GM23338 (cell line): ENCODE measurements at regions not wholly inside any gene's neighbourhood (a gene's known extent, or its start where the extent isn't known, plus 50 kb on each side); places are given as distances from the start of the nearest gene placed in this dataset.

Experiments used
- ATAC-seq: fragments of 200-7000 bp; cut with Tn5 transposase; 3 replicates; pipeline ENCODE4 v1.9.1; 2020
- DNase-seq: peaks from one replicate; pipeline ENCODE4 v3.0.0-alpha.2; 2015; ENCODE audit warnings: low spot score
- H2AFZ ChIP-seq: fragments of 200-600 bp; sonication (generic); 2 replicates; pipeline ENCODE4 v1.8.0; 2016; ENCODE audit warnings: antibody characterized with exemption, mild to moderate bottlenecking, moderate library complexity
- H3F3A ChIP-seq: fragments of 200-600 bp; sonication (generic); replicated peaks from 2 replicates; pipeline ENCODE4 v1.8.0; 2017; ENCODE audit warnings: antibody characterized with exemption, mixed run types, low read depth
- H3K27ac ChIP-seq: fragments of 200-600 bp; sonication (generic); 2 replicates; pipeline ENCODE4 v1.6.1; 2016; ENCODE audit warnings: low read depth
- H3K27me3 ChIP-seq: fragments of 200-600 bp; sonication (generic); 2 replicates; pipeline ENCODE4 v1.8.0; 2016; ENCODE audit warnings: mild to moderate bottlenecking, mixed run types, moderate library complexity; ENCODE audit not compliant: insufficient read depth
- H3K36me3 ChIP-seq: fragments of 200-600 bp; sonication (generic); 2 replicates; pipeline ENCODE4 v1.8.0; 2016; ENCODE audit warnings: mild to moderate bottlenecking; ENCODE audit not compliant: insufficient read depth
- H3K4me1 ChIP-seq: fragments of 200-600 bp; sonication (generic); 2 replicates; pipeline ENCODE4 v1.8.0; 2016; ENCODE audit warnings: mild to moderate bottlenecking, moderate library complexity; ENCODE audit not compliant: insufficient read depth
- H3K4me2 ChIP-seq: fragments of 200-600 bp; sonication (generic); 2 replicates; pipeline ENCODE4 v1.7.1; 2017; ENCODE audit warnings: mixed run types
- H3K4me3 ChIP-seq: fragments of 200-600 bp; sonication (generic); 2 replicates; pipeline ENCODE4 v1.6.1; 2016; ENCODE audit warnings: mixed run types
- H3K79me2 ChIP-seq: fragments of 200-600 bp; sonication (generic); replicated peaks from 2 replicates; pipeline ENCODE4 v1.8.0; 2017; ENCODE audit warnings: mild to moderate bottlenecking; ENCODE audit not compliant: insufficient read depth
- H3K9me2 ChIP-seq: fragments of 200-600 bp; sonication (generic); 2 replicates; pipeline ENCODE4 v1.8.0; 2017; ENCODE audit not compliant: insufficient read depth
- H4K20me1 ChIP-seq: fragments of 200-600 bp; sonication (generic); replicated peaks from 2 replicates; pipeline ENCODE4 v1.8.0; 2017; ENCODE audit warnings: mild to moderate bottlenecking; ENCODE audit not compliant: insufficient read depth
- H3K27ac Mint-ChIP-seq: 2 replicates; pipeline ENCODE4 v1.8.0; 2020; ENCODE audit warnings: inconsistent platforms, mild to moderate bottlenecking, moderate library complexity, mixed read lengths
- H3K27me3 Mint-ChIP-seq: 3 replicates; pipeline ENCODE4 v1.8.0; 2022; ENCODE audit warnings: low read depth, mild to moderate bottlenecking, moderate library complexity, mixed read lengths, inconsistent platforms; ENCODE audit not compliant: insufficient read depth, poor library complexity
- H3K36me3 Mint-ChIP-seq: 3 replicates; pipeline ENCODE4 v1.8.0; 2021; ENCODE audit warnings: low read depth, mild to moderate bottlenecking, inconsistent platforms, moderate library complexity, mixed read lengths
- H3K4me1 Mint-ChIP-seq: 3 replicates; pipeline ENCODE4 v1.8.0; 2020; ENCODE audit warnings: mild to moderate bottlenecking, inconsistent platforms, mixed read lengths
- H3K4me3 Mint-ChIP-seq: 3 replicates; pipeline ENCODE4 v1.8.0; 2021; ENCODE audit warnings: moderate library complexity, mild to moderate bottlenecking, inconsistent platforms, mixed read lengths
- H3K9me3 Mint-ChIP-seq: 3 replicates; pipeline ENCODE4 v1.8.0; 2020; ENCODE audit warnings: moderate library complexity, mild to moderate bottlenecking, inconsistent platforms, mixed read lengths
- CREB1 ChIP-seq: fragments of 250-450 bp; sonication (Bioruptor Pico); IDR thresholded peaks from 2 replicates; pipeline ENCODE4 v1.5.0; 2020; ENCODE audit warnings: low read depth, mild to moderate bottlenecking, moderate library complexity
- CTCF ChIP-seq, 2 experiments: fragments of 200-600 bp in 1 of 2; sonication (generic) in 1 of 2; conservative IDR thresholded peaks; 2 replicates each; pipeline versions ENCODE4 v1.5.1 to v1.6.1; 2016 to 2017; ENCODE audit warnings: antibody characterized with exemption in 2 of 2, low read depth in 2 of 2, mild to moderate bottlenecking in 2 of 2, moderate library complexity in 1 of 2
- ETS1 ChIP-seq: IDR thresholded peaks from 2 replicates; pipeline ENCODE4 v1.6.1; 2016; ENCODE audit warnings: antibody characterized with exemption
- EZH2 ChIP-seq: fragments of 200-600 bp; sonication (generic); IDR thresholded peaks from one replicate; pipeline ENCODE4 v1.8.0; 2017; ENCODE audit warnings: antibody characterized with exemption, mild to moderate bottlenecking, low read depth; ENCODE audit not compliant: unreplicated experiment
- EZH2phosphoT487 ChIP-seq: fragments of 200-600 bp; sonication (generic); IDR thresholded peaks from one replicate; pipeline ENCODE4 v1.8.1; 2018; ENCODE audit warnings: antibody characterized with exemption; ENCODE audit not compliant: unreplicated experiment
- JUNB ChIP-seq: IDR thresholded peaks from one replicate; pipeline ENCODE4 v1.6.1; 2016; ENCODE audit warnings: antibody characterized with exemption; ENCODE audit not compliant: unreplicated experiment
- NANOG ChIP-seq: IDR thresholded peaks from 2 replicates; pipeline ENCODE4 v1.6.1; 2016; ENCODE audit warnings: antibody characterized with exemption, borderline replicate concordance
- POLR2AphosphoS5 ChIP-seq: IDR thresholded peaks from 2 replicates; pipeline ENCODE4 v1.6.1; 2016; ENCODE audit warnings: antibody characterized with exemption, low read depth
- REST ChIP-seq: IDR thresholded peaks from one replicate; pipeline ENCODE4 v1.6.1; 2018; ENCODE audit warnings: antibody characterized with exemption; ENCODE audit not compliant: unreplicated experiment
- STAT1 ChIP-seq: IDR thresholded peaks from one replicate; pipeline ENCODE4 v1.6.1; 2016; ENCODE audit warnings: antibody characterized with exemption; ENCODE audit not compliant: unreplicated experiment
- ZNF114 ChIP-seq: fragments of 250-450 bp; sonication (Bioruptor Pico); IDR thresholded peaks from 2 replicates; pipeline ENCODE4 v1.5.0; 2020; ENCODE audit warnings: mild to moderate bottlenecking, moderate library complexity
- ZNF331 ChIP-seq: fragments of 250-450 bp; sonication (Bioruptor Pico); IDR thresholded peaks from 2 replicates; pipeline ENCODE4 v1.5.0; 2020; ENCODE audit warnings: low read depth, mild to moderate bottlenecking, moderate library complexity
- ZNF462 ChIP-seq: fragments of 250-450 bp; sonication (Bioruptor Pico); IDR thresholded peaks from 2 replicates; pipeline ENCODE4 v1.5.0; 2020; ENCODE audit warnings: mild to moderate bottlenecking, moderate library complexity

- no peaks in the 10 kb centered on the region for H3F3A ChIP-seq
- Mint-ChIP-seq H3K27ac (no peak overlapping the region), H3K4me3 (no peak overlapping the region), H3K36me3 (no peaks in the 10 kb centered on the region), H3K9me3 (no peaks in the 10 kb centered on the region), H3K27me3 (no peaks in the 10 kb centered on the region), H3K4me1 (no peaks in the 10 kb centered on the region)
- H4K20me1 ChIP-seq = no peaks in the 10 kb centered on the region
- no peak overlapping the region for H2AFZ ChIP-seq
- ATAC-seq (no peak), DNase-seq (no peak)
- H3K79me2 ChIP-seq = no peaks in the 10 kb centered on the region
- no peaks in the 10 kb centered on the region for H3K4me1 ChIP-seq
- H3K9me2 ChIP-seq = no peaks in the 10 kb centered on the region
- H3K36me3 ChIP-seq = no peaks in the 10 kb centered on the region
- H3K4me2 ChIP-seq = no peak overlapping the region
- no peaks in the 10 kb centered on the region for H3K27me3 ChIP-seq
- TF ChIP-seq NANOG (no peak), JUNB (no peak), CTCF (conservative IDR thresholded peaks at IDR 0.05; ENCODE audit: low read depth in 2 of 2) (no peak), STAT1 (no peak), POLR2AphosphoS5 (no peak), ETS1 (no peak), EZH2phosphoT487 (no peak), ZNF114 (CRISPR knock-in tag) (no peak), REST (no peak), ZNF462 (CRISPR knock-in tag) (no peak), CREB1 (CRISPR knock-in tag) (no peak), ZNF331 (CRISPR knock-in tag) (no peak), EZH2 (no peak)
- H3K4me3 ChIP-seq = no peak overlapping the region
- no peak overlapping the region for H3K27ac ChIP-seq
These were observed 325.1 kb downstream of the SAMD5 start for GRCh38 chr6:147833607-147834006.
